Right ventricle myocardium superior (tissue), 1 donor: ENCODE measurements at regions not wholly inside any gene's neighbourhood (a gene's known extent, or its start where the extent isn't known, plus 50 kb on each side); places are given as distances from the start of the nearest gene placed in this dataset.
A peak's percentile ranks its signal among the peaks of the same experiment; 100 is the strongest.

Source experiments
- ATAC-seq: fragments of 200-7000 bp; cut with Tn5 transposase; one replicate; pipeline ENCODE4 v1.9.1; 2020; ENCODE audit warnings: mild to moderate bottlenecking; ENCODE audit not compliant: poor library complexity
- DNase-seq: peaks from one replicate; pipeline ENCODE4 v3.0.0-alpha.2; 2020
- intact Hi-C: fragments of 100-400 bp; cut with DNase I; formaldehyde crosslinking; loops from one replicate; pipeline ENCODE4 v1.11.2; 2022
- donor health status: DM: no; HTN: yes; CAD: no; lungs with severe emphysema.

GRCh38 chr20:11438412-11438811 is 479.3 kb upstream of the BTBD3 start:
- DNase-seq (no peak), ATAC-seq (no peak)
- intact Hi-C loops = no loop called here

DNA sequence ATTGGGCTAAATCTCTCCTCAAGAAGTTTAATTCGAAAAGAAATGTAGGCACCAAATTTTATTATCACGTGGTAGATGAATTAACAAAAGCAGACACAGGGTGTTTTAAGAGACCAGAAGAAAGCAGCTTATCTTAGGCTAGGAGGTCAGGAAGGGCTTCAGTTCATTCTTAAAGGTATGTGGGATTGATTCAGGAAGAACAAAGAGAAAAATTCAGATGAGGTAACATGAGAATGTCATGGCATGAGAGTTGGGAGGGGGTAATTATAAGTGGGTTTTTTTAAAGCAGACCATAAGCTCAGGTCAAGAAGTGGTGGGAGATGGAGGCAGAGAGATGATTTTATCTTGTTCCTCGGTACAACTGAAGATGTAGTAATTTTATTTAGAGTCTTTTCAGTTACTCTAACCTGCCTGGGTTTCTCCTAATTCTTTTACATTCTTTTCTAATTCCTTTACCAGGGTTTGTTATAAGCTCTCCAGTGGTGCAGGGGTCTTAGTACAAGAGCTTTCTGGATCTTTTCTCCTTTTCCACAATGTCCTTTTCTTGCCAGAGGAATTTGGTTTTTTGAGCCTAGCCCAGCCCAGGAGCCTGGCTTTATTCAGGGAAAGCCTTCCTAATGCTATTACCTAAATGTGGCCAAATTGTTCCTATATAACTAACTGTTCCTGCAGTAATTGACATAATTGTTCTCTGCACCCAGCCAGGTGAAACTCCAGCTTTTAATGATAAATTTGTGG is 474.1 kb upstream of the BTBD3 start:
- ATAC-seq (no peak), DNase-seq (no peak)
- intact Hi-C loops = no loop called here

- no peak for DNase-seq
- intact Hi-C loops = no loop called here
- ATAC-seq = peak; percentile 49
Measured at GRCh38 chr20:11445161-11445560, 472.5 kb upstream of the BTBD3 start.

DNA sequence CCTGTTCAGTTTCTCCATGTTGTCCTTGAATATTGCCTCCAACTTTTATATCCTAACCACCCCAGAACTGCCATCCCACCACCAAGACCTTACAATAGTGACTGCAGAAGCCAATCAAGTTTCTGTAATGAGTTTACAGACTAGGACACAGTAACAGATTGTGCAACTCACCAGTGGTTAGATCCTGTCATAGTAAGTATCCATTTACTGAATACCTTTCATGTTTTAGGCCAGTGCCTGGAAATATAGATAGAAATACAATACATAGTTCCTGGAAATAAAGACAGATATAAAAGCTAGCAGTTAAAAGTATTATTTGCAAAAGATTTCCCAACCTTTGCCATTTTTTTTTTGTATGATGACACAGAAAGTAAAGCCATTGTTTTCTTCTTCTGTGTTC is 471.8 kb upstream of the BTBD3 start:
- intact Hi-C loops = no loop called here
- ATAC-seq = no peak
- no peak for DNase-seq

DNA sequence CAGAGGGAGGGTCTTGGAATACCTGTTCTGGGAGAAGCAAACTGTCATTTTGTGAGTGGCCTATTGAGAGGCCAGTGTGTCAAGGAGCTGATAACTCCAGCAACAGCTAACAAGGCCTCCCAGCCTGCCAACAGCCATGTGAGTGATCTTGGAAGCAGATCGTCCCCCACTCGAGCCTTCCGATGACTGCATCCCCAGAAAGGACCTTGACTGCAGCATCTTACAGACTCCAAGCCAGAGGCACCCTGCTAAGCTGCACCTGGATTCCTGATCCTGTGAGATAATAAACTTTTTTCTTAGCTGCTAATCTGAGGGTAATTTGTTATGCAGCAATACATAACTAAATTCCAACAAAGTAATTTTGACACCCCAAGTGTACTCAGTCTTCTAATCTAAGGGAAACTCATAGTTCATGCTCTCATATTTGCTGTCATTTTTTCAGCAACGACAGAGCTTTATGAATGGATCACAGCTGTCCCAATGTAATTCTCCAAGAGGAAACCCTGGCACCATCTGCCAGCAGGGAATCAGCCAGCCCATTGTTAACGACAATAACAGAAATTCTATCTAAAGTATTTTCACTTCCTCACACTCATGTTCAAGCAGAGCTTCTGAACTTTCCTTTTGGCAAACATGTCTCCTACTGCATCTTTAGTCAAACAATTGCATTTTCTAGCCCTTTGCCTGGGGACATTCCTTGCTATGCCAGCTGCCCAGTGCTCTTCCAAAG is 470.2 kb upstream of the BTBD3 start:
- intact Hi-C loops = no loop called here
- ATAC-seq = no peak

DNA sequence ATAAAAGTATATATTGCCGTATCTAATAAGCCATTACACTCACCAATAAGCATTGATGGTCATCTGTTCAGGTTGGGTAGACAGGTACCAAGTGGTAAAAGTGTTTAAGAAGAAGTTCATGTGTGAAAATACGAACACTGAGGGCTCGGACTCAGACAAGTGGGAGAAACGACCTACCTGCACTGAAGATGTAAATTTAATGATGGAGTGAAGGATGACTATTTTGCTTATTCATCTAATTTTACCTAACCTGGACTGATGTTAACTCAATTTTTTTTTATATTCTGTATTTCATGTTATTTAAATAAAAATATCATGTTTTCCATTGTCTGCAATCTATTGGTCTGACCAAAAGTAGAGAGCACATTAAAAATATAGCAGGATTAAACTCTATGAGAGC is 469.1 kb upstream of the BTBD3 start:
- intact Hi-C loops = no loop called here
- no peak for ATAC-seq

More for the DNA sequence above, 470.2 kb upstream of the BTBD3 start:
- DNase-seq = no peak

DNA sequence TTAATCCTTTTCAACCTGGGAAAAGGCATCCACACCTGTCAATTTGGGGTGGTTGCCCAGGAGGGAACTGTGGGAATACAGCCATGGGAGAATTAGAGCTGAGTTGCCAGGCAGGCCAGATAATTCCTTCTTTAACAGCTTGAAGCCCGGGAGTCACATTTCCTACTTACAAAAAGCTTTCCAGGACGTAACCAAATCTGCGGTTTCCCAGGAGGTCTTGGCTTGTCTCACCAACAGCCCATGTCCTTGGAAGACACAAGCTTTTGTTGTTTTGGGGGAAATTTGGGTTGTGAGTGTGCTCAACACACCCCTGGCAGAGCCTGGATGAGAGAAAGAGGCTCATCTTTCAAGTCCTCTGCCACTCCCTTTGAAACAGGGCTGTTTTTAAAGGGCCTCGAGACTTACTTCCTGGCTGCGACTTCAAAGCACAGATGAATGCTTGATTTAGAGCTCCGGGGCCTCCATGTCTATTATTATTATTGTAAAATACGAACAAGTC is 465.9 kb upstream of the BTBD3 start:
- intact Hi-C loops = no loop called here
- no peak for ATAC-seq
- no peak for DNase-seq

More for the DNA sequence above, 469.1 kb upstream of the BTBD3 start:
- no peak for DNase-seq

GRCh38 chr20:11452326-11452725 is 465.4 kb upstream of the BTBD3 start:
- intact Hi-C loops = no loop called here
- no peak for ATAC-seq
- no peak for DNase-seq

GRCh38 chr20:11453430-11453829 is 464.3 kb upstream of the BTBD3 start:
- DNase-seq = no peak
- ATAC-seq = no peak
- intact Hi-C loops = no loop called here

DNA sequence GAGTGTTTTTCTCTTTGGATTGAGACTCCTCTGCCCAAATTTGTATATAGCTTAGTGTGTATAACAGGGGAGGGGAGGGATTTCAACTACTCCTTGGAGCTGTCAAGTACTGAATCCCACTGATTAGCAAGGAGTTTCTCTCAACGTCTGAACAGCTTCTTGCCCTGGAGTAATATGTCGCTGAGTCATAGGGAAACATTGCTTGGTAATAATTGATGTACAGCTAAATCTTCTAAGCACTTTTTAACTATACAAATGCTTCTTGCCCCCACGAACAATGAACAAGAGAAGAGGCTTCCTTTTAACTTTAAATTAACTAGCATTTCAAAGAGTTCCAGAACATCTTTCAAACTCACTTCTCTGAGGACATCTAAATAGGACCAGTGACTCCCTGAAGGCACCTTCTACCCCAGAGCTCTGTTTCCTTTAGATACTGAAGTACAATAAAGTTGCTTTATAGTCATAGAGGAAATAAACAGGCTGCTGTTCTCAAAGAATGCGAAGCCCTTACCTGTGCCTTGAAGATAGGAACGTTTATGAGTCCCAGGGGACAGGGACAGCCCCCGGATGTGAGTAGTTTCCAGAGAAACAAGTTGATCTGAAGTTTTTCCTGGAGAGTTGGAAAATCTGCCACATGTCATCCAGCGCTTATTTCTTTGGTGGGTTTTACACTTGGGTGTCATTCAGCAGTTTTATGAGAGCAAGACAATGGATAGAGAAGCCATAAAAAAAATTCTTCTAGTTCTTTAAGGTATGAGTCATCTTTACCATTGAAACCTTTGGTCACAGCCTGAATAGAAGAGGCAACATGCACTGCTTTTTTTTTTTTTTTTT is 462.5 kb upstream of the BTBD3 start:
- intact Hi-C loops = no loop called here
- DNase-seq (no peak), ATAC-seq (no peak)

DNA sequence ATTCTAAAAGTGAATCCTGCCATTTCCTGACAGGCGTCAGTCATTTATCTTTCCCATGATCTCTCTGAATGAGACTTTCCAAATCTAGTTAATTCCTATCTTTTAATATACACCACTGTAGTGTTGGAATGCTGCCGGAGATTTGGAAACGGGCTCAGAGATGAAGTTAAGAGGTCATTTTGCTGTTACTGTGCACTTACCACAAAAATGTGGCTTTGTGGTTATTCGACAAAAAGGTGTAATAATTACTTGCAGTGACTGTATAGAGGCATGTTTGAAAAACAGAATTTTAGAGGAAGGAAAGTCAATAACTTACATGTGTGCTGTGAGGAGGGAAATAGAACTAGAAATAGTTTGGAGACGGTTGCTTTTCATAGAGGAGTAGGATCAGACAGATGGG is 460.2 kb upstream of the BTBD3 start:
- DNase-seq = no peak
- intact Hi-C loops = no loop called here
- no peak for ATAC-seq

GRCh38 chr20:11459090-11459890 is 458.4 kb upstream of the BTBD3 start:
- no peak for DNase-seq
- intact Hi-C loops = no loop called here
- ATAC-seq = no peak

DNA sequence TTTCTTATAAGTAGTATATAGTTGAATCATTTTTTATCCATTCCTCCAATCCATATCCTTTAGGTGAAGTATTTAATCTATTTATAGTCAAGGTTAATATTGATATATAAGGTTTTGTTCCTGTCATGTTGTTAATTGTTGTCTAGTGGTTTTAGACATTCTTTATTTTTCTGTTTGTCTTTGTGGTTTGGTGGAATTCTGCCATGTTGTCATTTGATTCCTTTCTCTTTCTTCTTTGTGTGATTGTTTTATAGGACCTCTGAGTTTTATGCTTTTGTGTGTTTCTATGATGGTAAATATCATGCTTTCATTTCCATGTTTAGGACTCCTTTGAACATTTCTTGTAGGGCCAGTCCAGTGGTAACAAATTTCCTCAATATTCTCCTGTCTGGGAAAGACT is 450.3 kb upstream of the BTBD3 start:
- ATAC-seq = no peak
- intact Hi-C loops = no loop called here
- DNase-seq = no peak

GRCh38 chr20:11468880-11469279 is 448.8 kb upstream of the BTBD3 start:
- intact Hi-C loops = no loop called here
- ATAC-seq = no peak
- no peak for DNase-seq

DNA sequence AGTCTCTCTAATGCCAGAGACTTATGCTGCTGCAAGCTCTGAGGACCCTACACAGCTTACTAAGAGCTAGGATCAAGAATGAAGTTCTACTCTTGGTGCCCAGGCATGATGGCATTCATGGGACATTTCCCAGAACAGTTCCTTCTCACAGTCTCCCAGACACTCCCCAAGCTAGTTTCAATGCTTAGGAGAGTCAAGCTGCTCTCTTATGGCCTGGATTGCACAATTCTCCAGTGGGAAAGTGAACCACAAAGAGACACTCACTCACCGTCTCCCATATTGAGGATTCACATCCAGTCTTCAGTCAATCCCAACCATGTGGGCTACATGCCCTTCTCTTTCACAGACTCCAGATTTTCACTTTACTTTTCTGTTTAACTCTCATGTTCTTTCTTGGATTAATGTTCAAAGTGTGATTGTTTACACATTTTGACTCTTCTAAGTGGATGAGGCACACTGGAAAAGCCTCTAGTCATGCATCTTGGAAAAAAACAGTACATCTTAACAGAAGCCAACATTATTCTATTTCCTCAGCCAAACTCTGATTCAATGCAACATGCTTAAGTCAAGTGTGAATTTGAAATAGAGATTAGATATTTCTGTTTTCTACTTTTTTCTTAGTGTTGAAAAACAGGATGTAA is 447.8 kb upstream of the BTBD3 start:
- ATAC-seq (peak; percentile 66), DNase-seq (no peak)
- intact Hi-C loops = no loop called here

DNA sequence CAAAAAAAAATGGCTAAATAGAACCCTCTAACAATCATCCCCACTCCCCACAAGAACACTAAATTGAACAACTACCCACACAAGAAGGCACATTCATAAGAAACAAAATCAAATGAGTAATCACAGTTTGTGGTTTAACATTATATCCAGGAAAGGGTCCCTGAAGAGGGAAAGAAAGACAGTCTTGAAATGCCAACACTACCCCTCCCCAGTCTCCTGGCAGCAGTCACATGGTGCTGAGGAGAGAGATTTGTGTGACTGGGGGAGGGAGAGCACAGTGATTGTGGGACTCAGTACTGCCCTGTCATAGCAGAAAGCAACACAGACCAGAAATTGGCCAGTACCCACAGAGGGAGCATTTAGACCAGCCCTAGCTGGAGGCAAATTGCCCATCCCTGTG is 443.7 kb upstream of the BTBD3 start:
- DNase-seq (no peak), ATAC-seq (no peak)
- intact Hi-C loops = no loop called here

- DNase-seq (no peak), ATAC-seq (no peak)
- intact Hi-C loops = no loop called here
Measured at GRCh38 chr20:11483697-11484096, 434.0 kb upstream of the BTBD3 start.

DNA sequence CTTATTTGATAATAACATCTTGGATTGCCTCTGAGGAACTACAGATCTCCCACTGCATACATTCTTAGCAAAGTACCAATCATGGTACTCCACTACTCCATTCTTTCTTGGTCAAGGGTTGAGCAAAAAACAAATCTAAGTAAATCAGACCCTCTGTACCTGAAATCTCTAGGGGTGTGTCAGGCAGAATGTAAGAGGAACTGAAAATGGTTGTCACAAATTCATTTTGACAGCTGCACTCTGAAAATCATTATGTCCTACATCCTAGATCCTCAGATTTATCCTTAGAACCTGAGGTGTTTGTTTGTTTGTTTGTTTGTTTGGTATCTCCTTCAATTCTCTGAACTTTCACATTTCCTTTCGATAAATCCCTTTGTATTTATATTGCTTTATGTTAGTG is 433.2 kb upstream of the BTBD3 start:
- ATAC-seq = no peak
- DNase-seq = no peak
- intact Hi-C loops = no loop called here
